HepG2 (cell line): ENCODE measurements at regions not wholly inside any gene's neighbourhood (a gene's known extent, or its start where the extent isn't known, plus 50 kb on each side); places are given as distances from the start of the nearest gene placed in this dataset.

Experiments used
- AHR ChIP-seq: IDR thresholded peaks from 2 replicates; pipeline ENCODE4 v1.6.1; 2018; ENCODE audit warnings: missing genetic modification reagents, missing compliant biosample characterization
- ATRX ChIP-seq: sonication (generic); formaldehyde crosslinking; IDR thresholded peaks from 2 replicates; pipeline ENCODE4 v1.4.0; 2020; ENCODE audit warnings: missing genetic modification reagents, borderline replicate concordance
- BCLAF1 ChIP-seq: fragments of 450-650 bp; IDR thresholded peaks from 2 replicates; pipeline ENCODE4 v1.6.1; 2017; ENCODE audit warnings: mild to moderate bottlenecking
- CHD4 ChIP-seq: fragments of 200-600 bp; sonication (generic); IDR thresholded peaks from 2 replicates; pipeline ENCODE4 v1.7.0; 2017; ENCODE audit warnings: mild to moderate bottlenecking, low read length, borderline replicate concordance
- GATA4 ChIP-seq: sonication (generic); IDR thresholded peaks from 2 replicates; pipeline ENCODE4 v1.6.1; 2016; ENCODE audit warnings: antibody characterized with exemption, low read depth, borderline replicate concordance
- HDAC2 ChIP-seq: sonication (generic); formaldehyde crosslinking; IDR thresholded peaks from 2 replicates; pipeline ENCODE4 v1.4.0; 2020; ENCODE audit warnings: missing genetic modification reagents
- HMG20B ChIP-seq: conservative IDR thresholded peaks from 2 replicates; pipeline ENCODE4 v1.6.1; 2016; ENCODE audit warnings: missing genetic modification reagents, missing compliant biosample characterization
- MAFG ChIP-seq: sonication (generic); formaldehyde crosslinking; IDR thresholded peaks from 2 replicates; pipeline ENCODE4 v1.5.1; 2020; ENCODE audit warnings: mild to moderate bottlenecking, missing genetic modification reagents
- PBX2 ChIP-seq: IDR thresholded peaks from 2 replicates; pipeline ENCODE4 v1.6.1; 2016; ENCODE audit warnings: control low read depth
- PHF21A ChIP-seq: sonication (generic); formaldehyde crosslinking; IDR thresholded peaks from 2 replicates; pipeline ENCODE4 v1.5.0; 2020; ENCODE audit warnings: mild to moderate bottlenecking, missing genetic modification reagents
- PRDM15 ChIP-seq: sonication (generic); formaldehyde crosslinking; IDR thresholded peaks from 2 replicates; pipeline ENCODE4 v1.4.0; 2020; ENCODE audit warnings: missing genetic modification reagents
- TAF15 ChIP-seq: fragments of 200-400 bp; formaldehyde crosslinking; IDR thresholded peaks from one replicate; pipeline ENCODE4 v1.6.1; 2018; ENCODE audit warnings: mild to moderate bottlenecking, low read depth, low read length; ENCODE audit not compliant: poor library complexity, severe bottlenecking
- THYN1 ChIP-seq: sonication (generic); formaldehyde crosslinking; IDR thresholded peaks from 2 replicates; pipeline ENCODE4 v1.8.1; 2023; ENCODE audit warnings: low read depth, mild to moderate bottlenecking, moderate library complexity, missing genetic modification reagents, borderline replicate concordance
- U2AF2 ChIP-seq: fragments of 200-400 bp; formaldehyde crosslinking; IDR thresholded peaks from 2 replicates; pipeline ENCODE4 v1.6.1; 2017; ENCODE audit warnings: low read depth, mild to moderate bottlenecking, low read length
- ZNF232 ChIP-seq: sonication (generic); formaldehyde crosslinking; IDR thresholded peaks from 2 replicates; pipeline ENCODE4 v1.4.0; 2020; ENCODE audit warnings: missing genetic modification reagents, borderline replicate concordance
- ZNF280B ChIP-seq: sonication (generic); formaldehyde crosslinking; IDR thresholded peaks from 2 replicates; pipeline ENCODE4 v1.5.0; 2020; ENCODE audit warnings: missing genetic modification reagents, mild to moderate bottlenecking, borderline replicate concordance
- ZNF367 ChIP-seq: sonication (generic); formaldehyde crosslinking; IDR thresholded peaks from 2 replicates; pipeline ENCODE4 v1.4.0; 2020; ENCODE audit warnings: missing genetic modification reagents, borderline replicate concordance
- ZNF639 ChIP-seq: conservative IDR thresholded peaks from 2 replicates; pipeline ENCODE4 v1.6.1; 2018; ENCODE audit warnings: missing genetic modification reagents
- ZNF749 ChIP-seq: sonication (generic); formaldehyde crosslinking; IDR thresholded peaks from 2 replicates; pipeline ENCODE4 v1.8.0; 2022; ENCODE audit warnings: mild to moderate bottlenecking, missing genetic modification reagents, moderate library complexity, borderline replicate concordance
- ZNF782 ChIP-seq: sonication (generic); formaldehyde crosslinking; IDR thresholded peaks from 2 replicates; pipeline ENCODE4 v1.4.0; 2020; ENCODE audit warnings: missing genetic modification reagents, mild to moderate bottlenecking, borderline replicate concordance
- ZNF883 ChIP-seq: sonication (generic); formaldehyde crosslinking; IDR thresholded peaks from 2 replicates; pipeline ENCODE4 v1.5.1; 2020; ENCODE audit warnings: mild to moderate bottlenecking, missing genetic modification reagents; ENCODE audit errors: not compliant biosample characterization

- TF ChIP-seq ZNF280B (CRISPR knock-in tag), result no peak
- no peak for TF ChIP-seq TAF15
- TF ChIP-seq ZNF367 (CRISPR knock-in tag), result no peak
- TF ChIP-seq MAFG (CRISPR knock-in tag), result no peak
- TF ChIP-seq GATA4, result no peak
- no peak for TF ChIP-seq ZNF232 (CRISPR knock-in tag)
- no peak for TF ChIP-seq BCLAF1
- TF ChIP-seq ZNF883 (CRISPR knock-in tag), result no peak
- no peak for TF ChIP-seq U2AF2
- TF ChIP-seq THYN1 (CRISPR knock-in tag), result no peak
- no peak for TF ChIP-seq CHD4
- no peak for TF ChIP-seq ZNF749
- TF ChIP-seq PRDM15 (CRISPR knock-in tag), result no peak
- TF ChIP-seq ATRX (CRISPR knock-in tag), result no peak
- TF ChIP-seq ZNF639 (CRISPR knock-in tag), result no peak
- TF ChIP-seq HMG20B (CRISPR knock-in tag), result no peak
- no peak for TF ChIP-seq AHR (CRISPR knock-in tag)
- TF ChIP-seq PHF21A, result no peak
- TF ChIP-seq HDAC2 (CRISPR knock-in tag), result peak; percentile 34; the same call in 1 of the 2 replicates
- no peak for TF ChIP-seq ZNF782 (CRISPR knock-in tag)
- TF ChIP-seq PBX2 (CRISPR knock-in tag), result no peak
Measured at GRCh38 chr4:104128850-104129213, 365.9 kb downstream of the CXXC4 start (continued).
